ENCODE measurements at regions not wholly inside any gene's neighbourhood (a gene's known extent, or its start where the extent isn't known, plus 50 kb on each side); places are given as distances from the start of the nearest gene placed in this dataset.

DNA sequence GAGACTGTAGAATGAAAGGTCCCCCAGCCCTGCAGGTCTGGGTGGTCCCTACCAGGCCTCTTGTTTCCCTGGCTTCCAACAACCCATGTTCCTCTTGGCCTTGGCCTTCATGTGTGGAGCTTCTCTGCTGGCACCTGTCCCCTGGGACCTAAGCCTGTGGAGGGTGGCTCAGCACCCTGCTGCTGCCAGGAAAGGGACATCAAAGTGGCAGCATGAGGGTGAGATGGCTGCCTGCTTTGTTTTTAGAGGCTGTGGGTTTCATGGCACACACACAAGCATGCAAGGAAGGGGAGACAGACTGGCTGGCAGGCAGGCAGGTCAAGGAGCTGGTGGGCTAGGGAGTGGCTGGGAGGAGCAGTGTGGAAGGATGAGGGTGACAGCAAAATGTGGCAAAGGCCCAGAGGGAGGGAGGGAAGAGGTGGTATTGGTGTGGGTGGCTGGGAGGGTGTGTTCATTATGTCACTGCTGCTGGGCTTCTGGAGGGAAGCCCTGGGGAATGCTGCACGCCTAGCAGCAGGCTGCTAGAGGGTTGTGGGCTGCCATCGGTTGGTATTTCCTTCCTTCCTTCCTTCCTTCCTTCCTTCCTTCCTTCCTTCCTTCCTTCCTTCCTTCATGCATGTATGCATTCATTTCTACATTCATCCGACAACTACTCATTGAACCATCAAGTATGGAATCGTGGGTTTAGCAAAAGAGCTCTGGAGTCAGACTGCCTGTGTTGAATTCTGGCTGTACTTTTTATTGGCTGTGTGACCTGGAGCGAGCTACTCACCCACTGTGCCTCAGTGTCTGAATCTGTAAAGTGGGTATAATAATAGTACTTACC lies 128.7 kb upstream of the PJA1 start:
- TF ChIP-seq, protein P1, sequence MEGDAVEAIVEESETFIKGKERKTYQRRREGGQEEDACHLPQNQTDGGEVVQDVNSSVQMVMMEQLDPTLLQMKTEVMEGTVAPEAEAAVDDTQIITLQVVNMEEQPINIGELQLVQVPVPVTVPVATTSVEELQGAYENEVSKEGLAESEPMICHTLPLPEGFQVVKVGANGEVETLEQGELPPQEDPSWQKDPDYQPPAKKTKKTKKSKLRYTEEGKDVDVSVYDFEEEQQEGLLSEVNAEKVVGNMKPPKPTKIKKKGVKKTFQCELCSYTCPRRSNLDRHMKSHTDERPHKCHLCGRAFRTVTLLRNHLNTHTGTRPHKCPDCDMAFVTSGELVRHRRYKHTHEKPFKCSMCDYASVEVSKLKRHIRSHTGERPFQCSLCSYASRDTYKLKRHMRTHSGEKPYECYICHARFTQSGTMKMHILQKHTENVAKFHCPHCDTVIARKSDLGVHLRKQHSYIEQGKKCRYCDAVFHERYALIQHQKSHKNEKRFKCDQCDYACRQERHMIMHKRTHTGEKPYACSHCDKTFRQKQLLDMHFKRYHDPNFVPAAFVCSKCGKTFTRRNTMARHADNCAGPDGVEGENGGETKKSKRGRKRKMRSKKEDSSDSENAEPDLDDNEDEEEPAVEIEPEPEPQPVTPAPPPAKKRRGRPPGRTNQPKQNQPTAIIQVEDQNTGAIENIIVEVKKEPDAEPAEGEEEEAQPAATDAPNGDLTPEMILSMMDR (IDR thresholded peaks at IDR 0.05), result no peak
- TF ChIP-seq EP300 (IDR thresholded peaks at IDR 0.05) (no peak), POLR2AphosphoS5 (IDR thresholded peaks at IDR 0.05) (no peak), POLR2A (IDR thresholded peaks at IDR 0.05) (no peak)

Measured in gastroesophageal sphincter (tissue), 3 donors.